OCI-LY7 (cell line): ENCODE measurements at regions not wholly inside any gene's neighbourhood (a gene's known extent, or its start where the extent isn't known, plus 50 kb on each side); places are given as distances from the start of the nearest gene placed in this dataset.

Experiments used
- BruUV-seq: library from RNA; stranded (reverse); fragments of 400-500 nt; replicated peaks from 2 replicates; lab custom pipeline; 2021; lab: Mats Ljungman, UMichigan
- CTCF ChIA-PET: fragments of 300-600 bp; sonication (Branson Sonifier 250); formaldehyde crosslinking; loops from one replicate; lab custom pipeline; 2022; ENCODE audit warnings: antibody characterized with exemption; ENCODE audit not compliant: unreplicated experiment; lab: Charles Lee
- POLR2A ChIA-PET: fragments of 300-600 bp; sonication (Branson Sonifier 250); formaldehyde crosslinking; loops from one replicate; lab custom pipeline; 2022; ENCODE audit warnings: antibody characterized with exemption; lab: Charles Lee
- DNase-seq: peaks from one replicate; pipeline ENCODE4 v3.0.0-alpha.2; 2015; ENCODE audit warnings: low spot score
- H2AFZ ChIP-seq: fragments of 200-600 bp; sonication (generic), shearing (Covaris generic); 2 replicates; pipeline ENCODE4 v1.6.1; 2014; ENCODE audit warnings: mild to moderate bottlenecking, antibody characterized with exemption, low read length, moderate library complexity
- H3K27ac ChIP-seq: fragments of 200-600 bp; sonication (generic); 2 replicates; pipeline ENCODE4 v1.5.1; 2014; ENCODE audit warnings: mixed run types, low read depth, mild to moderate bottlenecking, moderate library complexity, low read length, inconsistent platforms; ENCODE audit not compliant: poor library complexity, severe bottlenecking
- H3K36me3 ChIP-seq: fragments of 200-600 bp; sonication (generic); 2 replicates; pipeline ENCODE4 v1.6.1; 2014; ENCODE audit warnings: mild to moderate bottlenecking, antibody characterized with exemption, low read length, moderate library complexity, mixed read lengths; ENCODE audit not compliant: insufficient read depth
- H3K4me1 ChIP-seq: fragments of 200-600 bp; sonication (generic); 2 replicates; pipeline ENCODE4 v1.5.1; 2014; ENCODE audit warnings: mild to moderate bottlenecking, low read length; ENCODE audit not compliant: insufficient read depth, poor library complexity, severe bottlenecking
- H3K4me2 ChIP-seq: fragments of 200-600 bp; sonication (generic); 2 replicates; pipeline ENCODE4 v1.6.1; 2014; ENCODE audit warnings: mild to moderate bottlenecking, low read length
- H3K4me3 ChIP-seq: fragments of 200-600 bp; sonication (generic); 2 replicates; pipeline ENCODE4 v1.5.1; 2014; ENCODE audit warnings: mild to moderate bottlenecking, low read depth, low read length; ENCODE audit not compliant: poor library complexity, severe bottlenecking
- H3K79me2 ChIP-seq: fragments of 200-600 bp; sonication (generic); 2 replicates; pipeline ENCODE4 v1.6.1; 2016; ENCODE audit warnings: low read depth, mild to moderate bottlenecking, low read length, moderate library complexity, mixed read lengths; ENCODE audit not compliant: insufficient read depth
- H3K9me2 ChIP-seq: fragments of 200-600 bp; sonication (generic); 2 replicates; pipeline ENCODE4 v1.6.1; 2016; ENCODE audit warnings: mild to moderate bottlenecking, low read length, mixed read lengths; ENCODE audit not compliant: insufficient read depth
- H3K9me3 ChIP-seq: fragments of 200-600 bp; sonication (generic); 2 replicates; pipeline ENCODE4 v1.6.1; 2014; ENCODE audit warnings: mild to moderate bottlenecking, mixed run types, low read length, mixed read lengths
- H4K20me1 ChIP-seq: fragments of 200-600 bp; sonication (generic); 2 replicates; pipeline ENCODE4 v1.6.1; 2014; ENCODE audit warnings: mild to moderate bottlenecking, antibody characterized with exemption, low read length, moderate library complexity, mixed read lengths; ENCODE audit not compliant: insufficient read depth
- EZH2phosphoT487 ChIP-seq: fragments of 200-600 bp; sonication (generic); IDR thresholded peaks from 2 replicates; pipeline ENCODE4 v1.6.1; 2018; ENCODE audit warnings: low read depth, borderline replicate concordance, mild to moderate bottlenecking, mixed run types, antibody characterized with exemption, low read length, moderate library complexity, mixed read lengths
- intact Hi-C: fragments of 100-400 bp; cut with micrococcal nuclease; formaldehyde crosslinking; loops from one replicate; pipeline ENCODE4 v1.10.0; 2022; ENCODE audit not compliant: unreplicated experiment
- TF ChIP-seq, protein P1 (sequence below): fragments of 200-600 bp; sonication (generic); conservative IDR thresholded peaks from 2 replicates; pipeline ENCODE4 v1.5.1; 2014; ENCODE audit warnings: mild to moderate bottlenecking, antibody characterized with exemption, low read length, moderate library complexity, mixed read lengths

DNA sequence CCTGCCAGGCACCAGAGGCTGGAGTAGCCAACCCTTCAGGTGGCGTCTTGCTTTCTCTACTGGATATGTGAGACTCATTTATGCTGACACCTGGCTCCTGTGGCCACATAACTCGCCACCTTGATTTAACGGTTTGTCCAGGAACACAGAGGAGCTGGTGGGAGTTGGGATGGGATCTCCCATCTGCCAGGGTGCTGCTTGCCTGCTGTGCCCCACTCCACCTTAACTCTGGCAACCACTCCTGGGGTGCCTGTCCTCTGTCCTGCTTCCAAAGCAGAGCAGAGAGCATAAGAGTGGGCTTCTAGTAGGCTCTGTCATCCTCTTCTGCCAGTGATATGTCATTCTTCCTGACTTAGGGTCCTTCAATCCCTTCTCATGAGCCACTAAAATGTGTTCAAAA, 63.4 kb upstream of the ZNF423 start:
- ChIA-PET CTCF (no interaction called here), POLR2A (interaction anchor here (0.7 kb wide), 2 partner anchors 110 to 170 kb away, joined by 3 to 5 read pairs; no protein-coding TSS in a partner anchor)

DNA sequence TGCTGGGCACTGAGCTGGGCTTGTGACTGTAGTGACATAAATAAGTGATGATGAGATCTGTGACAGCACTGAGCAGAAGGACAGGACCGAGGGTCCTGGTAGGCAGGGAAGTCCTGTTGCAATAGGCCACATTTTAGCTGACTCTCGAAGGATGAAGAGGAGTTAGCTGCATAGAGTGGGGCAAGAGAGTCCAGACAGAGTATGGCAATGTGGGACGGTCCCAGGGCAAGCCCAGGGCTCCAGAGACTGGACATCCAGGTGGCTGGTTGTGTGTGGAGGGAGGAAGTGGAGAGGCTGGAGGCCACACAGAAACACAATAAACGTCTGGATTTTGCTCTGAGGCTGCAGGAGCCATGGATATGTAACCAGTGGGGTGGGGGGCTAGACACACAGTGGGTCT, 64.5 kb upstream of the ZNF423 start:
- TF ChIP-seq EZH2phosphoT487, result no peak
- TF ChIP-seq, protein P1, sequence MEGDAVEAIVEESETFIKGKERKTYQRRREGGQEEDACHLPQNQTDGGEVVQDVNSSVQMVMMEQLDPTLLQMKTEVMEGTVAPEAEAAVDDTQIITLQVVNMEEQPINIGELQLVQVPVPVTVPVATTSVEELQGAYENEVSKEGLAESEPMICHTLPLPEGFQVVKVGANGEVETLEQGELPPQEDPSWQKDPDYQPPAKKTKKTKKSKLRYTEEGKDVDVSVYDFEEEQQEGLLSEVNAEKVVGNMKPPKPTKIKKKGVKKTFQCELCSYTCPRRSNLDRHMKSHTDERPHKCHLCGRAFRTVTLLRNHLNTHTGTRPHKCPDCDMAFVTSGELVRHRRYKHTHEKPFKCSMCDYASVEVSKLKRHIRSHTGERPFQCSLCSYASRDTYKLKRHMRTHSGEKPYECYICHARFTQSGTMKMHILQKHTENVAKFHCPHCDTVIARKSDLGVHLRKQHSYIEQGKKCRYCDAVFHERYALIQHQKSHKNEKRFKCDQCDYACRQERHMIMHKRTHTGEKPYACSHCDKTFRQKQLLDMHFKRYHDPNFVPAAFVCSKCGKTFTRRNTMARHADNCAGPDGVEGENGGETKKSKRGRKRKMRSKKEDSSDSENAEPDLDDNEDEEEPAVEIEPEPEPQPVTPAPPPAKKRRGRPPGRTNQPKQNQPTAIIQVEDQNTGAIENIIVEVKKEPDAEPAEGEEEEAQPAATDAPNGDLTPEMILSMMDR, result no peak
- BruUV-seq, result no TSS peak
- H3K27ac ChIP-seq, result no peak overlapping the region
- DNase-seq, result no peak
- no peaks in the 10 kb centered on the region for H3K36me3 ChIP-seq
- no peaks in the 10 kb centered on the region for H4K20me1 ChIP-seq
- H2AFZ ChIP-seq, result no peak overlapping the region
- ChIA-PET POLR2A (no interaction called here), CTCF (no interaction called here)
- no peaks in the 10 kb centered on the region for H3K79me2 ChIP-seq
- no peaks in the 10 kb centered on the region for H3K9me2 ChIP-seq
- H3K9me3 ChIP-seq, result no peaks in the 10 kb centered on the region
- no peak overlapping the region for H3K4me3 ChIP-seq
- H3K4me1 ChIP-seq, result no peaks in the 10 kb centered on the region
- intact Hi-C loops, result no loop called here
- no peak overlapping the region for H3K4me2 ChIP-seq

More for the DNA sequence above, 63.4 kb upstream of the ZNF423 start:
- Histone ChIP-seq H3K4me3 (no peak overlapping the region), H3K36me3 (no peaks in the 10 kb centered on the region), H3K9me2 (no peaks in the 10 kb centered on the region), H3K4me1 (no peaks in the 10 kb centered on the region), H2AFZ (no peak overlapping the region), H3K79me2 (no peaks in the 10 kb centered on the region), H3K27ac (no peak overlapping the region), H3K4me2 (no peak overlapping the region), H4K20me1 (no peaks in the 10 kb centered on the region), H3K9me3 (no peaks in the 10 kb centered on the region)
- TF ChIP-seq, protein P1, result no peak
- TF ChIP-seq EZH2phosphoT487, result no peak
- BruUV-seq, result no TSS peak
- DNase-seq, result no peak
- intact Hi-C loops, result no loop called here

DNA sequence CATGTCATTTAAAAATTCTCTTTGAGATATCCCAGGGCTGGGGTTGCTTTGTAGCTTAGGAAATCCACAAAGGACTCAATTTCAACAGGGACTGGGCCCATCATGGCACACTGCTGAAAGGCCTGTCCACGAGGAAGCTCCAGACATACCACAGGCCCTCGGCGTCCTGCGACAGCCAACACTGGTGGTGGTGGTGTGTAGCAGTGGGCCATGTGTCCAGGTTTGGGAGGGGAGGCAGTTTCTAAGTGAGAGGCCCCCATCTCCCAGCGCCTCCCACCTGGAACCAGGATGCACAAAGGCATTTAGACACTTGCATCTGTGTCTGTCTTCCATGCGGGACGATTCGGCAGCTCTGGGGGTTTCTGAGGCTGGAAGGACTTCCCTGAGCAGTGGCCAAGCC, 65.2 kb upstream of the ZNF423 start:
- Histone ChIP-seq H3K4me3 (no peak overlapping the region), H2AFZ (no peak overlapping the region), H3K9me2 (no peaks in the 10 kb centered on the region), H3K4me2 (no peak overlapping the region), H3K27ac (no peak overlapping the region), H4K20me1 (no peaks in the 10 kb centered on the region), H3K4me1 (no peaks in the 10 kb centered on the region), H3K79me2 (no peaks in the 10 kb centered on the region), H3K36me3 (no peaks in the 10 kb centered on the region), H3K9me3 (no peaks in the 10 kb centered on the region)
- no peak for DNase-seq
- ChIA-PET POLR2A (no interaction called here), CTCF (no interaction called here)
- intact Hi-C loops, result no loop called here
- TF ChIP-seq, protein P1, result no peak
- no peak for TF ChIP-seq EZH2phosphoT487
- BruUV-seq, result no TSS peak
